HEK293 (cell line): ENCODE measurements at regions not wholly inside any gene's neighbourhood (a gene's known extent, or its start where the extent isn't known, plus 50 kb on each side); places are given as distances from the start of the nearest gene placed in this dataset.

Source experiments
- CTCF ChIA-PET: fragments of 350-600 bp; formaldehyde crosslinking; extraction: SDS; loops from one replicate; lab custom pipeline; 2021; ENCODE audit warnings: antibody characterized with exemption; lab: Yijun Ruan, JAX
- POLR2A ChIA-PET: fragments of 300-600 bp; formaldehyde crosslinking; extraction: SDS; loops from one replicate; lab custom pipeline; 2020; ENCODE audit warnings: antibody characterized with exemption, inconsistent platforms; lab: Yijun Ruan, JAX
- H3K27ac ChIP-seq: fragments of 200-500 bp; sonication (Bioruptor generic); 2 replicates; pipeline ENCODE4 v1.5.1; 2014; ENCODE audit warnings: low read depth, low read length, control low read depth, inconsistent platforms; ENCODE audit errors: extremely low read depth
- H3K36me3 ChIP-seq, 2 experiments: fragments of 200-500 bp in 1 of 2; sonication (Bioruptor generic) in 1 of 2; 1 replicate in 1 of 2; 2 replicates in 1 of 2; pipeline ENCODE4 v1.5.1; 2014 to 2017; ENCODE audit warnings: inconsistent platforms in 2 of 2, low read length in 2 of 2; ENCODE audit not compliant: control insufficient read depth in 2 of 2, insufficient read depth in 1 of 2
- H3K4me1 ChIP-seq: fragments of 200-500 bp; sonication (Bioruptor generic); 2 replicates; pipeline ENCODE4 v1.5.1; 2014; ENCODE audit warnings: mild to moderate bottlenecking, low read length, inconsistent platforms; ENCODE audit not compliant: control insufficient read depth, insufficient read depth
- H3K4me3 ChIP-seq: 2 replicates; pipeline ENCODE4 v1.5.1; 2011; ENCODE audit warnings: low read depth, mild to moderate bottlenecking, control low read depth, low read length, moderate library complexity
- H3K9me3 ChIP-seq: fragments of 200-500 bp; sonication (Bioruptor generic); 2 replicates; pipeline ENCODE4 v1.5.1; 2014; ENCODE audit warnings: low read depth, low read length, inconsistent platforms; ENCODE audit not compliant: control insufficient read depth, insufficient read depth
- ATF2 ChIP-seq: fragments of 450-650 bp; formaldehyde crosslinking; IDR thresholded peaks from 2 replicates; pipeline ENCODE4 v1.5.1; 2016; ENCODE audit warnings: missing biosample characterization, missing genetic modification characterization, low read depth
- FEZF1 ChIP-seq: fragments of 450-650 bp; formaldehyde crosslinking; IDR thresholded peaks from 2 replicates; pipeline ENCODE4 v1.5.1; 2016; ENCODE audit warnings: missing biosample characterization, missing genetic modification characterization
- HOXA7 ChIP-seq: sonication (generic); formaldehyde crosslinking; IDR thresholded peaks from 2 replicates; pipeline ENCODE4 v1.8.1; 2022; ENCODE audit warnings: missing genetic modification reagents, borderline replicate concordance
- HOXD13 ChIP-seq: sonication (generic); formaldehyde crosslinking; IDR thresholded peaks from 2 replicates; pipeline ENCODE4 v1.8.0; 2022; ENCODE audit warnings: missing genetic modification reagents, borderline replicate concordance
- KLF10 ChIP-seq: fragments of 450-650 bp; IDR thresholded peaks from 2 replicates; pipeline ENCODE4 v1.5.1; 2018; ENCODE audit warnings: missing biosample characterization, mild to moderate bottlenecking, missing genetic modification characterization
- OSR2 ChIP-seq: fragments of 450-650 bp; formaldehyde crosslinking; IDR thresholded peaks from 2 replicates; pipeline ENCODE4 v1.5.1; 2016; ENCODE audit warnings: missing biosample characterization, missing genetic modification characterization
- REPIN1 ChIP-seq: fragments of 450-650 bp; formaldehyde crosslinking; IDR thresholded peaks from 2 replicates; pipeline ENCODE4 v1.5.1; 2017; ENCODE audit warnings: missing biosample characterization, missing genetic modification characterization, low read depth
- YY1 ChIP-seq: fragments of 450-650 bp; formaldehyde crosslinking; IDR thresholded peaks from 2 replicates; pipeline ENCODE4 v1.5.1; 2018; ENCODE audit warnings: missing biosample characterization, missing genetic modification characterization
- ZBTB26 ChIP-seq: fragments of 450-650 bp; formaldehyde crosslinking; optimal IDR thresholded peaks from 2 replicates; pipeline ENCODE3; 2016; ENCODE audit warnings: missing biosample characterization, mild to moderate bottlenecking, missing genetic modification characterization
- ZBTB8A ChIP-seq: fragments of 450-650 bp; formaldehyde crosslinking; IDR thresholded peaks from 2 replicates; pipeline ENCODE4 v1.5.1; 2016; ENCODE audit warnings: missing biosample characterization, missing genetic modification characterization
- ZFP41 ChIP-seq: fragments of 450-650 bp; formaldehyde crosslinking; IDR thresholded peaks from 2 replicates; pipeline ENCODE4 v1.5.1; 2016; ENCODE audit warnings: missing biosample characterization, missing genetic modification characterization, borderline replicate concordance
- ZNF16 ChIP-seq: fragments of 450-650 bp; formaldehyde crosslinking; IDR thresholded peaks from 2 replicates; pipeline ENCODE4 v1.5.1; 2016; ENCODE audit warnings: low read depth, missing biosample characterization, missing genetic modification characterization
- ZNF175 ChIP-seq: fragments of 450-650 bp; formaldehyde crosslinking; IDR thresholded peaks from 2 replicates; pipeline ENCODE4 v1.5.1; 2016; ENCODE audit warnings: missing biosample characterization, missing genetic modification characterization
- ZNF18 ChIP-seq: fragments of 450-650 bp; formaldehyde crosslinking; IDR thresholded peaks from 2 replicates; pipeline ENCODE4 v1.5.1; 2016; ENCODE audit warnings: missing biosample characterization, missing genetic modification characterization
- ZNF221 ChIP-seq: fragments of 450-650 bp; formaldehyde crosslinking; IDR thresholded peaks from 2 replicates; pipeline ENCODE4 v1.5.1; 2017; ENCODE audit warnings: missing biosample characterization, missing genetic modification characterization, borderline replicate concordance
- ZNF223 ChIP-seq: fragments of 450-650 bp; formaldehyde crosslinking; IDR thresholded peaks from 2 replicates; pipeline ENCODE4 v1.5.1; 2016; ENCODE audit warnings: missing biosample characterization, missing genetic modification characterization
- ZNF23 ChIP-seq: fragments of 450-650 bp; formaldehyde crosslinking; IDR thresholded peaks from 2 replicates; pipeline ENCODE4 v1.5.1; 2016; ENCODE audit warnings: missing biosample characterization, missing genetic modification characterization, borderline replicate concordance
- ZNF274 ChIP-seq, 2 experiments: fragments of 200-500 bp in 1 of 2; fragments of 450-650 bp in 1 of 2; sonication (Bioruptor generic) in 1 of 2; formaldehyde crosslinking in 1 of 2; IDR thresholded peaks; 2 replicates each; pipeline versions ENCODE4 v1.5.1 to v1.6.1; 2014 to 2016; ENCODE audit warnings: borderline replicate concordance in 1 of 2, inconsistent platforms in 1 of 2, low read length in 1 of 2, missing biosample characterization in 1 of 2, missing genetic modification characterization in 1 of 2
- ZNF292 ChIP-seq: fragments of 450-650 bp; formaldehyde crosslinking; IDR thresholded peaks from 2 replicates; pipeline ENCODE4 v1.5.1; 2016; ENCODE audit warnings: low read depth, missing biosample characterization, missing genetic modification characterization, borderline replicate concordance
- ZNF302 ChIP-seq: fragments of 450-650 bp; formaldehyde crosslinking; IDR thresholded peaks from 2 replicates; pipeline ENCODE4 v1.5.1; 2016; ENCODE audit warnings: missing biosample characterization, missing genetic modification characterization, low read depth
- ZNF404 ChIP-seq: fragments of 450-650 bp; formaldehyde crosslinking; IDR thresholded peaks from 2 replicates; pipeline ENCODE4 v1.5.1; 2017; ENCODE audit warnings: missing biosample characterization, missing genetic modification characterization
- ZNF416 ChIP-seq: fragments of 450-650 bp; formaldehyde crosslinking; IDR thresholded peaks from 2 replicates; pipeline ENCODE4 v1.5.1; 2016; ENCODE audit warnings: missing biosample characterization, missing genetic modification characterization
- ZNF561 ChIP-seq: fragments of 450-650 bp; IDR thresholded peaks from 2 replicates; pipeline ENCODE4 v1.5.1; 2018; ENCODE audit warnings: missing biosample characterization, missing genetic modification characterization, borderline replicate concordance
- TF ChIP-seq, protein P1 (sequence below): fragments of 450-650 bp; formaldehyde crosslinking; IDR thresholded peaks from 2 replicates; pipeline ENCODE4 v1.5.1; 2017; ENCODE audit warnings: missing biosample characterization, mild to moderate bottlenecking, missing genetic modification characterization, moderate library complexity
- TF ChIP-seq, protein P2 (sequence below): fragments of 450-650 bp; formaldehyde crosslinking; IDR thresholded peaks from 2 replicates; pipeline ENCODE4 v1.5.1; 2016; ENCODE audit warnings: missing biosample characterization, missing genetic modification characterization

DNA sequence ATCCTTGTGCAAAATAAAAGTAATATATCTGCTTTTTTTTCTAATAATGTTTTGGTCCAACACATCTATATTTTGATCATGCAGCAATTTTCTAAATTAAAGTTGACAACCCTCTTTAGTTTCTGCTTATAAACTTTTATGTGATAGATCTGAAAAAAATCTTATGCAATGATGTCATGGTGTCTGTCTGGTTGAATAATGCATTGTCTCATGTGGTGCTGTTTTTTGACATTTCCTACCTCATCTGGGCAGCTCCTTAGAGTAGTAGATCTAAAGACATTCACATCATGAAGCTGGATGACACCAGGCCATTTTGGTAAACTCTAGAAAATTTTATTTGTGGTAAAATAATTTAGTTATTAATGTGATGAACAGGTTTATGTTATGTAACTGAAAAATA lies 106.8 kb upstream of the FN1 start:
- POLR2A ChIA-PET, result no interaction called here
- H3K4me1 ChIP-seq, result no peaks in the 10 kb centered on the region
- no peak for TF ChIP-seq OSR2
- peak; percentile 44; the same call in 1 of the 2 replicates for TF ChIP-seq ATF2 (tag by site-specific recombination)
- TF ChIP-seq, protein P1, sequence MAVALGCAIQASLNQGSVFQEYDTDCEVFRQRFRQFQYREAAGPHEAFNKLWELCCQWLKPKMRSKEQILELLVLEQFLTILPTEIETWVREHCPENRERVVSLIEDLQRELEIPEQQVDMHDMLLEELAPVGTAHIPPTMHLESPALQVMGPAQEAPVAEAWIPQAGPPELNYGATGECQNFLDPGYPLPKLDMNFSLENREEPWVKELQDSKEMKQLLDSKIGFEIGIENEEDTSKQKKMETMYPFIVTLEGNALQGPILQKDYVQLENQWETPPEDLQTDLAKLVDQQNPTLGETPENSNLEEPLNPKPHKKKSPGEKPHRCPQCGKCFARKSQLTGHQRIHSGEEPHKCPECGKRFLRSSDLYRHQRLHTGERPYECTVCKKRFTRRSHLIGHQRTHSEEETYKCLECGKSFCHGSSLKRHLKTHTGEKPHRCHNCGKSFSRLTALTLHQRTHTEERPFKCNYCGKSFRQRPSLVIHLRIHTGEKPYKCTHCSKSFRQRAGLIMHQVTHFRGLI, result no peak
- TF ChIP-seq, protein P2, sequence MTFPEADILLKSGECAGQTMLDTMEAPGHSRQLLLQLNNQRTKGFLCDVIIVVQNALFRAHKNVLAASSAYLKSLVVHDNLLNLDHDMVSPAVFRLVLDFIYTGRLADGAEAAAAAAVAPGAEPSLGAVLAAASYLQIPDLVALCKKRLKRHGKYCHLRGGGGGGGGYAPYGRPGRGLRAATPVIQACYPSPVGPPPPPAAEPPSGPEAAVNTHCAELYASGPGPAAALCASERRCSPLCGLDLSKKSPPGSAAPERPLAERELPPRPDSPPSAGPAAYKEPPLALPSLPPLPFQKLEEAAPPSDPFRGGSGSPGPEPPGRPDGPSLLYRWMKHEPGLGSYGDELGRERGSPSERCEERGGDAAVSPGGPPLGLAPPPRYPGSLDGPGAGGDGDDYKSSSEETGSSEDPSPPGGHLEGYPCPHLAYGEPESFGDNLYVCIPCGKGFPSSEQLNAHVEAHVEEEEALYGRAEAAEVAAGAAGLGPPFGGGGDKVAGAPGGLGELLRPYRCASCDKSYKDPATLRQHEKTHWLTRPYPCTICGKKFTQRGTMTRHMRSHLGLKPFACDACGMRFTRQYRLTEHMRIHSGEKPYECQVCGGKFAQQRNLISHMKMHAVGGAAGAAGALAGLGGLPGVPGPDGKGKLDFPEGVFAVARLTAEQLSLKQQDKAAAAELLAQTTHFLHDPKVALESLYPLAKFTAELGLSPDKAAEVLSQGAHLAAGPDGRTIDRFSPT (tag by site-specific recombination), result no peak
- TF ChIP-seq ZFP41, result no peak
- TF ChIP-seq, all 188 proteins: peak for 1
- H3K27ac ChIP-seq, result no peak overlapping the region
- no peaks in the 10 kb centered on the region for H3K36me3 ChIP-seq
- CTCF ChIA-PET, result interaction anchor here (0.9 kb wide), 1 partner anchor 12 kb away, joined by 5 read pairs; no protein-coding TSS in a partner anchor
- H3K9me3 ChIP-seq, result no peaks in the 10 kb centered on the region
- H3K4me3 ChIP-seq, result no peak overlapping the region

DNA sequence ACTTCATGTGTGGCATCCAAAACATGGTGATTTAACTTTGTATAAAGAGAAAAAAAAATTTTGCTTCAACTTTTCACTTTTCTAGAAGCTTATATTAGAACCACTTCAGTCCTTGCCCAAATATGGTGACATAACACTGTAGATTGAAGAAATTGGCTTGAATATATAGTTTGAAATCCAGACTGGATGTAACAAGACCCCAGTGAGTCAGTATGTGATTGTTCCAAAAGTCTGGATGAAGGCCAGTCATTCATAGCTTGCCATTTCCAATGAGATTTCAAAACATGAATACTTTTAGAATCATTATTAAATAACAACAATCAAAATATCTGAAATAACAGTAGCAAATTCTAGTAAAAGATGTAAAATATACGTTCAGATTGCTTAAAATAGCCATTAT lies 104.8 kb upstream of the FN1 start:
- ChIA-PET POLR2A (no interaction called here), CTCF (no interaction called here)
- Histone ChIP-seq H3K36me3 (no peaks in the 10 kb centered on the region), H3K27ac (no peak overlapping the region), H3K4me1 (no peaks in the 10 kb centered on the region), H3K9me3 (no peaks in the 10 kb centered on the region), H3K4me3 (no peak overlapping the region)
- no peak for TF ChIP-seq ZNF16 (tag by site-specific recombination)
- no peak for TF ChIP-seq ZNF302 (tag by site-specific recombination)
- TF ChIP-seq YY1 (tag by site-specific recombination), result no peak

GRCh38 chr2:215537611-215538010 lies 101.7 kb upstream of the FN1 start:
- Histone ChIP-seq H3K9me3 (no peaks in the 10 kb centered on the region), H3K4me1 (no peaks in the 10 kb centered on the region), H3K27ac (no peak overlapping the region), H3K36me3 (no peaks in the 10 kb centered on the region), H3K4me3 (no peak overlapping the region)
- ChIA-PET POLR2A (no interaction called here), CTCF (no interaction called here)
- TF ChIP-seq FEZF1 (tag by site-specific recombination), result no peak
- no peak for TF ChIP-seq ZNF561 (tag by site-specific recombination)
- no peak for TF ChIP-seq KLF10 (tag by site-specific recombination)
- TF ChIP-seq REPIN1 (tag by site-specific recombination), result no peak
- TF ChIP-seq ZNF416 (tag by site-specific recombination), result no peak
- no peak for TF ChIP-seq ZNF292 (tag by site-specific recombination)
- TF ChIP-seq ZNF221, result no peak
- no peak for TF ChIP-seq ZNF274 (IDR thresholded peaks at IDR 0.05; ENCODE audit: low read length)
- TF ChIP-seq ZNF274 (tag by site-specific recombination; IDR thresholded peaks at IDR 0.05; ENCODE audit: borderline replicate concordance), result no peak
- TF ChIP-seq ZNF23, result no peak
- TF ChIP-seq ZNF404 (tag by site-specific recombination), result no peak
- TF ChIP-seq ZBTB8A (tag by site-specific recombination), result no peak
- TF ChIP-seq ZNF223 (tag by site-specific recombination), result no peak
- no peak for TF ChIP-seq HOXD13 (CRISPR knock-in tag)
- TF ChIP-seq ZBTB26 (tag by site-specific recombination), result no peak
- TF ChIP-seq HOXA7 (CRISPR knock-in tag), result no peak
- TF ChIP-seq ZNF18 (tag by site-specific recombination), result no peak
- TF ChIP-seq ZNF175, result no peak
